ENCODE measurements at regions not wholly inside any gene's neighbourhood (a gene's known extent, or its start where the extent isn't known, plus 50 kb on each side); places are given as distances from the start of the nearest gene placed in this dataset.
A peak's percentile ranks its signal among the peaks of the same experiment; 100 is the strongest.

DNA sequence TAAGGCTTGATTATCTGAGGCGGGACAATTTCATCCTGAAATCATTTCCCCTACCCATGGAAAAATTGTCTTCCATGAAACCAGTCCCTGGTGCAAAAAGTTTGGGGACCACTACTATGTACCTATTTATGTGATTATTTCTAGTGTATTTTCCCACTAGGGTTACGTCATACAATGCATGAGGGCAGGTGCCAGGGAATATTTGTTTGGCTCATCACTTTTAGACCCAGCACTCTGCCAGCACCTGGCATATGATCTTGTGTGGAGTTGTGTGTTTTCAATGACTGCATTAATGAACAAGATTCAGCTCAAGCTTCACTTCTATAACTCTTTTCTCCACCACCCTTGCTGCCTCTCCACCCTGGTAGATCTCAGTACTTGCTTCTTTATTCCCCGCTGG is 73.3 kb upstream of the TNKS2 start:
- H3K27ac ChIP-seq: no peak overlapping the region
- TF ChIP-seq, protein P1, sequence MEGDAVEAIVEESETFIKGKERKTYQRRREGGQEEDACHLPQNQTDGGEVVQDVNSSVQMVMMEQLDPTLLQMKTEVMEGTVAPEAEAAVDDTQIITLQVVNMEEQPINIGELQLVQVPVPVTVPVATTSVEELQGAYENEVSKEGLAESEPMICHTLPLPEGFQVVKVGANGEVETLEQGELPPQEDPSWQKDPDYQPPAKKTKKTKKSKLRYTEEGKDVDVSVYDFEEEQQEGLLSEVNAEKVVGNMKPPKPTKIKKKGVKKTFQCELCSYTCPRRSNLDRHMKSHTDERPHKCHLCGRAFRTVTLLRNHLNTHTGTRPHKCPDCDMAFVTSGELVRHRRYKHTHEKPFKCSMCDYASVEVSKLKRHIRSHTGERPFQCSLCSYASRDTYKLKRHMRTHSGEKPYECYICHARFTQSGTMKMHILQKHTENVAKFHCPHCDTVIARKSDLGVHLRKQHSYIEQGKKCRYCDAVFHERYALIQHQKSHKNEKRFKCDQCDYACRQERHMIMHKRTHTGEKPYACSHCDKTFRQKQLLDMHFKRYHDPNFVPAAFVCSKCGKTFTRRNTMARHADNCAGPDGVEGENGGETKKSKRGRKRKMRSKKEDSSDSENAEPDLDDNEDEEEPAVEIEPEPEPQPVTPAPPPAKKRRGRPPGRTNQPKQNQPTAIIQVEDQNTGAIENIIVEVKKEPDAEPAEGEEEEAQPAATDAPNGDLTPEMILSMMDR (conservative IDR thresholded peaks at IDR 0.05): no peak

DNA sequence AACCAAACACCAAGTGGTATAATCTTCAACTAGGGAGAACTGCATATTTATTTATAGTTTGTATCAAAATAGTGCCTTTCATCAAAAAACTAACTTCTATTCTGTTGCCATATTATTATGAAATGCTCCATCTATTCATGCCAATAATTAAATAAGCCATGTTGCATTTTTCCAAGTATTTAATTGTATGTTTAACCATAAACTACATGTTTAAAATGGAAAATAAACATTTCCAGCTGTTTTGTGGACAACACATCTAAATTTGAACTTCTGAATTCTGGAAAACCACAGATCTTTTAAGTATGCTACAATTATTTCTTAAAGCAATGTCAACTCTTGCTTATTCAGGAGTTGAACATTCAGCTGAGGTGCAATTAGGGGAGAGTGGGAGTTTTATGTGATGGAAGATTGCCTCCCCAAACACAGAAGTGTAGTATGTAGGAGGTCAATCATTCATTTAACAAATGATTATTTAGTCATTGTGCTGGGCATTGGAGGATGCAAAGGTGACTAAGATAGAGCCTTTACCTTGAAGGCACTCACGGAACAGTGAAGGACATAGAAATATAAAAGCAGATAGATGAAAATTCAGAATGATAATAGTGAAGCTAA is 80.7 kb upstream of the PPP1R3C start:
- H3K27ac ChIP-seq: no peak overlapping the region
- TF ChIP-seq, protein P1 (conservative IDR thresholded peaks at IDR 0.05): no peak

DNA sequence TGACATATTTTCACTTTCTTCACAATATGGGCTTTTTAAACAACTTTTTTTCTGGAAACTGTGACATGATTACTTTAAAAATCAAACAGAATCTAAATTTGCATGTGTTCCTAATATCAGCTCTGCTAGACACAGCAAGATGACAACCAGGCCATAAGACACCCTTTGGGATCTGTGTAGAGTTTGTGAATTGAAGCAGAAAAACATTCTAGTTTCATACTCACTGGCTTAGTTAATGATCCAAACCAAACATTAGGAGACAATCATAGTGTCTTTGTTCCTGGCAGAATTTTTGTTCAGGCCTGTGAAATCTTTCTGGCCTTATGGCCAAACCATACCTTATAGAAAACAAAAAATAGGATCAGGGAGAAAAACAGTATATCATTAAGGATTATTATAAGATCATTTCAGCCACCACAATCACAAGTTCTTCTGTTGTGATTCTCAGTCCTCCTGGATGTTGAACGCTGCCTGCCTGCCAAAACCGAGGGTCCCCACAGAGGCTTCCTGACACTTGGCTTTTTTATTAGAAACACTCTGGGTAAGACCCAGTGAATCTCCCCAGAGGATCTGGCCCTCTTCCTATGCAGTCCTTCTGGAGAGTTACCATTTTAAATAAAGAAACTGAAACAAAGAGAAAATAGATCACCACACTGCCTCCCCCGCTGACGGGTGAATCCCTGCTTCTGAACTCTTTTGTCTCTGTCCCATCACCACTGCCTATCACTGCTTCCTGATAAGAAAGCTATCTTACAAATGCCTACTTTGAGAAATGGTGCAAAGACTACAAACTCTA is 79.2 kb upstream of the PPP1R3C start:
- no peak overlapping the region for H3K27ac ChIP-seq
- TF ChIP-seq, protein P1 (conservative IDR thresholded peaks at IDR 0.05): no peak

DNA sequence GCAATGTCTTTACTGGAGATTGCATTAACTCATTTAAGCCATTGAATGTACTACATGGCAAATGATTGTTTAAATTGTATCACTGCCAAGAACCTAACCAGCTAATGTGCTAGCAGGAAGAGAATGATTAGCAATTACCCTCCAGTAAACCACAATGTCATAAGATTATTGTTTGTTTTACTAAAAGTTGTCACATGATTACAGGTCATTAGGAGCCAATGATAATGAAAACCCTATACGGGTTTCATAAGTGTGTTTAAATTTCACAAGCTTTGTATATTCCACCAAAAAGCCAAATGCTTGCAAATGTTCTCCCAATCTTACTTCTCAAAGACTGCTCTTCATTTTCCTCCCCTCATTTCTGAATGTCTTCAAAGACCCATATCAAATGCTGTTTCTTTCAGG is 76.5 kb upstream of the PPP1R3C start:
- TF ChIP-seq, protein P1 (conservative IDR thresholded peaks at IDR 0.05): no peak
- H3K27ac ChIP-seq: no peak overlapping the region

DNA sequence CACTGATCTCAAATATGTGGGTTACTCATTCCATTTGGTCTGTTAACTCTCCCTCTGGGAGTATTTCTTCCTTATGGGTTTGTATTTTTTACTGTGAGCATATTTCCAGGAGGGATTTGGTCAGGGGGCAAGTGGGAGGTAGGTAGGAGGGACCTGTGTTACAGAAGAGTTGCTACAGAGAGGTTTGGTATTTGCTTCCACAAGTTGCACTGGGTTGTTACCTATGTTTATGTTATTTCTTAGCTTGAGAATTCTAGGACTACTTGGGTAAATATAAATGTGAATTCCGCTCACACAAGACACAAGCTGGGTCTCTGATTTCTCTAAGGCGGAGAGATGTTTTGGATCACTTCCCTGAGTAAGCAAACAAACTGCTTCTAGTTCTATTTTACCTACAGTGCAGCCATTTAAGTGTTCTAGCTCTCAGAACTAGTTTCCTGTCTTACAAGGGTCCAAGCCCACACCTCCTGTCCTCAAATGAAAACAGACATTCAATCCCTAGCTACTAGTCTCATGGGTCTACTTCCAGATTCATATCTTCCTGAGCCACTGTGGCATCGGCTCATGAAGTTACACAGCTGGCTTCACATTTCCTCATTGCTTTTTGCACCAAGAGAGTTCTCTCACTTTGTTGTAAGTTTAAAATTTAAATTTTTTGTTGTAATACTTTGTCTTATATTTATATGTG is 75.4 kb upstream of the PPP1R3C start:
- H3K27ac ChIP-seq: 0 out of 2 replicates have a peak overlapping the region, but pooled peaks have one; percentile 21
- TF ChIP-seq, protein P1 (conservative IDR thresholded peaks at IDR 0.05): no peak

DNA sequence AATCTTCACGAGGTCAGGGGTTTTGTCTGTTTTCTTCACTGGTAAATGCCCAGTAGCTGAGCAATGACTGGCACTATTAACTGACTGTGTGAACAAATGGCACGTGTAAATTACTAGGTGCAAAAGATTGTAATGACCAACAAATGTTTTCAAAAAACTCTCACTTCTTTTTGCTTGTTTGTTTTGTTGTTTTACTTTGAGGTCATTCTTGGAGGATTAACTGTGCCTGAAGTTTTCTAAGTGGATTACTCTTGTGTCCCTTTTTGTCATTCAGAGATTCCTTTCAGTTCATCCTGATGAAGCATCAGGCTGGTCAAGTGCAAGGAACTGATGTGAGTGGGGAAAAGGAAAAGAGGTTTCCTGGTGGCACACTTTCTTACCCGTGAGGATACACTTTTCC is 74.4 kb upstream of the PPP1R3C start:
- no peak overlapping the region for H3K27ac ChIP-seq
- TF ChIP-seq, protein P1 (conservative IDR thresholded peaks at IDR 0.05): no peak

DNA sequence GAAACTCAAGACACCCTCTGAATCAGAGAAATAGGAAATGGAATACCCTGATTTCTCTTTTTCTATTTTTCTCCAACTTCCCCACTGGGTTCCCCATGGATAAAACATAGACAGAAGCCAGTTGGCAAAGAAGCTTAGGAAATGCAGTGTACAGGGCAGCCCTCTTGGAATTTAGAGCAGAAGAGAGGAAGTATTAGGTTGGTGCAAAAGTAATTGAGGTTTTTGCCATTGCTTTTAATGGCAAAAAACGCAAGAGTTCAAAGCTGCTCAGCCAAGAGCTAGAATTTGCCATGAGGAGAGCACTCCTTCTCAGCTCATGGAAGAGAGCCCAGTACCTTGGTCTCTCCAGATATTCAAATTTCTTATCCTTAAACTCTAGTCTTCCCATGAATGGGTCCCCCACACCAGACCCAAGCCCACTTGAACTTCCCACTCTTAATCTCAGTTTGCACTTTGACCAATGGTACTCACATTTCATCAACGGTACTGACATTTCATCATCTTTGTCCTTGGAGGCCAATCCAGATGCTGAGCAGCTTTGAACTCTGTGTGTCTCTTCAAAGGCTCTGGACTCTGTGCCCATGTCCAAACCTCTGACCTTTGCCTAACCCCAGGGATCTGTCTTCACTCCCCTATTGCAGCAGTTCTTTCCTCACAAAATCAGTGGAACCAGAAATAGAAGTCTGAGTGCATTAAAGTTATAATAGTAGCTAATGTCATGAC is 73.2 kb upstream of the PPP1R3C start:
- H3K27ac ChIP-seq: no peak overlapping the region
- TF ChIP-seq, protein P1 (conservative IDR thresholded peaks at IDR 0.05): no peak
